GM12878 (cell line): ENCODE measurements at regions not wholly inside any gene's neighbourhood (a gene's known extent, or its start where the extent isn't known, plus 50 kb on each side); places are given as distances from the start of the nearest gene placed in this dataset.

ENCODE experiments used
- ATAC-seq: fragments of 200-7000 bp; cut with Tn5 transposase; 3 replicates; pipeline ENCODE4 v1.9.1; 2020; ENCODE audit warnings: mild to moderate bottlenecking, moderate library complexity
- BruUV-seq: library from RNA; stranded (reverse); fragments of 400-500 nt; replicated peaks from 2 replicates; lab custom pipeline; 2021; lab: Mats Ljungman, UMichigan
- CTCF ChIA-PET: fragments of 300-600 bp; sonication (Branson Sonifier 250); formaldehyde crosslinking; extraction: SDS; loops from one replicate; lab custom pipeline; 2021; ENCODE audit warnings: inconsistent platforms; lab: Yijun Ruan, JAX
- POLR2A ChIA-PET: fragments of 350-600 bp; formaldehyde crosslinking; extraction: SDS; loops from one replicate; lab custom pipeline; 2021; ENCODE audit warnings: inconsistent platforms; lab: Charles Lee
- RAD21 ChIA-PET: fragments of 300-600 bp; sonication (Branson Sonifier 250); formaldehyde crosslinking; loops from one replicate; lab custom pipeline; 2023; ENCODE audit warnings: antibody characterized with exemption; ENCODE audit not compliant: unreplicated experiment; lab: Charles Lee
- SMC1A ChIA-PET: fragments of 300-600 bp; sonication (Branson Sonifier 250); formaldehyde crosslinking; loops from one replicate; lab custom pipeline; 2023; ENCODE audit not compliant: unreplicated experiment, uncharacterized antibody; lab: Charles Lee
- DNase-seq: peaks from one replicate; pipeline ENCODE4 v3.0.0-alpha.2; 2011; ENCODE audit warnings: low read depth, low spot score
- FAIRE-seq: peaks from 3 replicates; lab custom pipeline; 2011; peaks lifted over from hg19 to GRCh38; lab: Jason Lieb, UNC
- H2AFZ ChIP-seq: 2 replicates; pipeline ENCODE4 v1.6.0; 2011; ENCODE audit warnings: low read depth, low read length, control low read depth; ENCODE audit not compliant: control insufficient read depth
- H3K27ac ChIP-seq: 2 replicates; pipeline ENCODE4 v1.5.1; 2011; ENCODE audit warnings: control low read depth; ENCODE audit not compliant: control insufficient read depth, insufficient read depth
- H3K27me3 ChIP-seq, 2 experiments: replicated peaks in 1 of 2; 2 replicates each; pipeline versions ENCODE4 v1.6.0 to v1.6.1; 2011; ENCODE audit warnings: low read length in 1 of 2; ENCODE audit not compliant: control insufficient read depth in 2 of 2, insufficient read depth in 2 of 2
- H3K36me3 ChIP-seq, 2 experiments: 2 replicates each; pipeline ENCODE4 v1.5.1; 2011; ENCODE audit warnings: low read length in 1 of 2; ENCODE audit not compliant: control insufficient read depth in 2 of 2, insufficient read depth in 2 of 2
- H3K4me1 ChIP-seq: 2 replicates; pipeline ENCODE4 v1.6.1; 2011; ENCODE audit warnings: mild to moderate bottlenecking, low read length, moderate library complexity, mixed read lengths; ENCODE audit not compliant: control insufficient read depth, insufficient read depth
- H3K4me2 ChIP-seq: 2 replicates; pipeline ENCODE4 v1.6.0; 2011; ENCODE audit warnings: control low read depth; ENCODE audit not compliant: control insufficient read depth, insufficient read depth
- H3K4me3 ChIP-seq: fragments of 200-600 bp; sonication (generic); 2 replicates; pipeline ENCODE4 v1.5.1; 2016
- H3K79me2 ChIP-seq: 2 replicates; pipeline ENCODE4 v1.6.0; 2011; ENCODE audit warnings: low read length; ENCODE audit not compliant: control insufficient read depth, insufficient read depth
- H3K9ac ChIP-seq: 2 replicates; pipeline ENCODE4 v1.8.0; 2011; ENCODE audit warnings: low read length, control low read depth, mixed read lengths; ENCODE audit not compliant: control insufficient read depth, insufficient read depth
- H3K9me3 ChIP-seq: replicated peaks from 3 replicates; pipeline ENCODE4 v1.5.1; 2011; ENCODE audit warnings: mild to moderate bottlenecking, low read length; ENCODE audit not compliant: control insufficient read depth, insufficient read depth
- H4K20me1 ChIP-seq: 2 replicates; pipeline ENCODE4 v1.6.0; 2011; ENCODE audit not compliant: control insufficient read depth, insufficient read depth
- E2F8 ChIP-seq: fragments of 450-650 bp; IDR thresholded peaks from 2 replicates; pipeline ENCODE4 v1.6.1; 2018; ENCODE audit warnings: mild to moderate bottlenecking, low read depth, moderate library complexity; ENCODE audit not compliant: partially characterized antibody
- EGR1 ChIP-seq, 2 experiments: IDR thresholded peaks; 1 replicate in 1 of 2; 2 replicates in 1 of 2; pipeline ENCODE4 v1.6.1; 2011 to 2012; ENCODE audit warnings: low read depth in 2 of 2, low read length in 2 of 2, borderline replicate concordance in 1 of 2, mild to moderate bottlenecking in 1 of 2, moderate library complexity in 1 of 2
- EZH2 ChIP-seq: IDR thresholded peaks from 2 replicates; pipeline ENCODE4 v1.6.1; 2012; ENCODE audit warnings: low read depth, mild to moderate bottlenecking, control low read depth, inconsistent platforms, low read length, borderline replicate concordance; ENCODE audit not compliant: control insufficient read depth
- HSF1 ChIP-seq: fragments of 150-350 bp; IDR thresholded peaks from 2 replicates; pipeline ENCODE4 v1.6.1; 2014; ENCODE audit warnings: mild to moderate bottlenecking, low read depth, low read length
- JUND ChIP-seq: IDR thresholded peaks from 2 replicates; pipeline ENCODE4 v1.6.1; 2012; ENCODE audit warnings: low read depth, mild to moderate bottlenecking, low read length, improper control_type of control experiment, moderate library complexity
- MXI1 ChIP-seq: fragments of 150-350 bp; IDR thresholded peaks from 2 replicates; pipeline ENCODE4 v1.6.1; 2011; ENCODE audit warnings: low read depth, mild to moderate bottlenecking, inconsistent platforms, low read length, improper control_type of control experiment
- POU2F2 ChIP-seq: IDR thresholded peaks from 3 replicates; pipeline ENCODE4 v1.6.1; 2011; ENCODE audit warnings: low read depth, mild to moderate bottlenecking, low read length, borderline replicate concordance
- SREBF2 ChIP-seq: IDR thresholded peaks from 2 replicates; pipeline ENCODE4 v1.6.1; 2012; ENCODE audit warnings: mild to moderate bottlenecking, low read length
- SRF ChIP-seq, 2 experiments: IDR thresholded peaks; 2 replicates each; pipeline ENCODE4 v1.6.1; 2011; ENCODE audit warnings: low read depth in 2 of 2, low read length in 2 of 2, mild to moderate bottlenecking in 1 of 2, moderate library complexity in 1 of 2
- USF2 ChIP-seq: IDR thresholded peaks from 2 replicates; pipeline ENCODE4 v1.6.1; 2011; ENCODE audit warnings: low read depth, low read length, improper control_type of control experiment, borderline replicate concordance
- ZNF24 ChIP-seq: fragments of 450-650 bp; IDR thresholded peaks from 2 replicates; pipeline ENCODE4 v1.6.1; 2017; ENCODE audit warnings: antibody characterized with exemption, mild to moderate bottlenecking
- WGBS: methylation state at CpG from one replicate; pipeline ENCODE4 v1.1.6; 2016; ENCODE audit warnings: low lambda C conversion rate; ENCODE audit not compliant: insufficient replicate concordance, insufficient coverage; ENCODE audit errors: missing lambda C conversion rate; 5-methylcytosine and 5-hydroxymethylcytosine counted together
- in situ Hi-C: fragments of 300-500 bp; cut with MboI; formaldehyde crosslinking; loops from 9 replicates; pipeline ENCODE4 v1.14.3; 2018; ENCODE audit warnings: mixed read lengths
- intact Hi-C: fragments of 100-400 bp; cut with micrococcal nuclease; formaldehyde crosslinking; loops from one replicate; pipeline ENCODE4 v1.14.2; 2022; ENCODE audit not compliant: unreplicated experiment

- no peak overlapping the region for H3K9ac ChIP-seq
- H4K20me1 ChIP-seq: no peaks in the 10 kb centered on the region
- H3K4me1 ChIP-seq: no peaks in the 10 kb centered on the region
- POLR2A ChIA-PET: no interaction called here
- no peak for FAIRE-seq
- SMC1A ChIA-PET: no interaction called here
- CTCF ChIA-PET: interaction anchor here (0.7 to 1.7 kb wide), 2 partner anchors 206 to 283 kb away, joined by 3 to 10 read pairs; no protein-coding TSS in a partner anchor
- RAD21 ChIA-PET: interaction anchor here (1.3 kb wide), 1 partner anchor 11 kb away, joined by 3 read pairs; no protein-coding TSS in a partner anchor
- no peak overlapping the region for H3K4me3 ChIP-seq
- no peaks in the 10 kb centered on the region for H3K27me3 ChIP-seq
- 61% methylated on average over 10 of the region's 10 CpGs for WGBS
- no peak for ATAC-seq
- no TSS peak for BruUV-seq
- DNase-seq: no peak
- intact Hi-C loops: no loop called here
- no peaks in the 10 kb centered on the region for H3K9me3 ChIP-seq
- no peak for TF ChIP-seq ZNF24
- no peak for TF ChIP-seq JUND
- TF ChIP-seq SREBF2: no peak
- TF ChIP-seq EGR1 (IDR thresholded peaks at IDR 0.05; ENCODE audit: borderline replicate concordance in 1 of 2, low read depth in 2 of 2, low read length in 2 of 2): no peak
- TF ChIP-seq HSF1: no peak
- TF ChIP-seq EZH2: no peak
- TF ChIP-seq SRF (IDR thresholded peaks at IDR 0.05; ENCODE audit: low read depth in 2 of 2, low read length in 2 of 2): no peak
- no peak for TF ChIP-seq USF2
- TF ChIP-seq MXI1: no peak
- no peak for TF ChIP-seq POU2F2
- TF ChIP-seq E2F8: no peak
- TF ChIP-seq, all 136 proteins: peak for 0
- in situ Hi-C loops: no loop called here
- H3K27ac ChIP-seq: no peak overlapping the region
- H3K36me3 ChIP-seq: no peaks in the 10 kb centered on the region
- no peaks in the 10 kb centered on the region for H3K79me2 ChIP-seq
- no peak overlapping the region for H2AFZ ChIP-seq
- no peak overlapping the region for H3K4me2 ChIP-seq
These were observed 155.5 kb upstream of the RPS6KA2 start for GRCh38 chr6:166782520-166782919.
